SK-N-DZ (cell line): ENCODE measurements at regions not wholly inside any gene's neighbourhood (a gene's known extent, or its start where the extent isn't known, plus 50 kb on each side); places are given as distances from the start of the nearest gene placed in this dataset.

Experiments used
- DNase-seq: peaks from one replicate; pipeline ENCODE4 v3.0.0-alpha.2; 2015; ENCODE audit warnings: low spot score

DNA sequence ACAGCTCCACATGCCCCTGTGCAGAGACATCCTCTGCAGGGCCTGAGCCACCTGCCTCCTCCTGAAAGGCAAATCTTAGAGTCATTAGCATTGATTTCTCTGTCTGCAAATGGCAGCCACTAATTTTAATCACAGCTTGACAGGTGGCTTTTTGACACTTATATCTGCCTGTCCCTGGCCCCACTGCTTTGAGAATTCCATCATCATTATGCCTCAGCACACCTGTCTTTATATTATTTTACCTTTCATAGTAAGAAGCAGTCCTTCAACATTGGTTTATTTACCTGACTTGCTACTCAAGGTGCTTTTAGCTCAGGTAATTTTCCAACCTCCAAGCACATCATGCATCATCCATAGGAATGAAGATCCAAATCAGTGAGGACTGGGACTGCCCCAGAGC lies 451.3 kb downstream of the MTRR start:
- DNase-seq = no peak

DNA sequence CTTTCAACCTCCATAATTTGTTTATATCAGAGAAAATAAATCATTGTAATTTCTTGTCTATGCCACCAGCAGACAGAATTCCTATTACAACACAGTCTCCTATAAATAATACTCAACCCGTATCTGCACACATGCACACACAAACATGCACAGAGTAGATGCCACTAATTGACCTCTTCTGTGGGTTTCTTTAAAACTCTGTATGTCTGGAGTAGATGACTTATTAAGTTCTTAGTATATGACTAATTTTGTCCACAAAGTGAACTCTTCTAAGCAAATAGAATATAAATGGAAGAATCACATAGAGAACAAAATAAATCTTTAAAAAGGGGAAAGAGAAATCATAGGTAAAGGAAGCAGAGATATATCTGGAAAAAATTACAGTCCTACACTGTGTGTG lies 452.3 kb downstream of the MTRR start:
- no peak for DNase-seq

DNA sequence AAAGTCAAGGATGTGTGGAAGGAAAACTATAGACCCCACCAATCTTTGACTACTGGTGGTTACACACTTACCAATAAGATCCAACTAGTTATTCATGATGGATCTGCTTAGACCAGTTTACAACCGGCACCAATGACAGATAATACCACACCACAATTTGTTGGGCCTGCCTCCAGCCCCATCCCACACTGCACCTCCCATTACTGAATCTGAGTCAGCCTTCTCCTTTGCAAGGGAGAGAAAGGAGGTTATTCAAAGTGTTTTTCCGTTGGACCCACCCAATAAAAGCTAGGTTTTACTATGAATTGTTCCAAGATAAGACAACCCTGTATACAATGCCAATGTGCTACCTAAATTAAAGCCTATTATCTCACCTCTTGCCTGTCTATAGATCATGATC lies 453.5 kb downstream of the MTRR start:
- no peak for DNase-seq

DNA sequence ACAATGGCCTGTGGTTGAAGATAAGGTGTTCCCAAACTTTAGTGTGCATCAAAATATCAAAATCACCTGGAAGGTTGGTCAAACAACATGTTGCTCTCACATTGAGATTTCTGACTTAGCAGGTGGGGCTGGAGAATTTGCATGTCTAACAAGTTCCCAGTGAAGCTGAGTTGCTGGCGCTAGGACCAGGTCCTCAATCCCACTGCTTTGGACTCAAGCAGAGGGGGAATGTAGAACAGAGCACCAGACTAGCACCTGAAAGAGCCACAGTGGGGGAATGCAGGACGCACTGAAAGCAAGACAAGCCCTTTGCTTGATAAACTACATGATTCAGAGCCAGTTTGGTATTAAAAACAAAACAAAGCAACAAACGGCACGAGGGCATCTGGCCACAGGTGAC lies 458.1 kb downstream of the MTRR start:
- DNase-seq = no peak

DNA sequence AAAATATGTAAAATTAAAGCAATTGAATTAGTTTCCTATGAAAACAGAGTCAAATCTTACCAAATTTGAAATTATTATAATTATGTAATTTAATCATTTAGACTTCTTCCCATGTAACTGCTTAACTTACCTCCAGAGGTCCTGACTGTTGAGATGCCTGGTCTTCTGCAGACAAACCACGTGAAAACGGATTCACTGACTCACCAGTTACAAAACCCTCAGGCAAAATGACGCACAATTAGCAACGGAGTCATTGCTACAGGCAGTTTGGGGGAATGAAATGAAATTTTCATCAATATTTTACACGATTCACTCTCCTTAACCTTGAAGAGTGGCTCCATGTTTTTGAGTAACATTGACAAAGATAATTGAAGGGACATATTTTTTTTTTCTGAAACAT lies 460.8 kb downstream of the MTRR start:
- DNase-seq = no peak

DNA sequence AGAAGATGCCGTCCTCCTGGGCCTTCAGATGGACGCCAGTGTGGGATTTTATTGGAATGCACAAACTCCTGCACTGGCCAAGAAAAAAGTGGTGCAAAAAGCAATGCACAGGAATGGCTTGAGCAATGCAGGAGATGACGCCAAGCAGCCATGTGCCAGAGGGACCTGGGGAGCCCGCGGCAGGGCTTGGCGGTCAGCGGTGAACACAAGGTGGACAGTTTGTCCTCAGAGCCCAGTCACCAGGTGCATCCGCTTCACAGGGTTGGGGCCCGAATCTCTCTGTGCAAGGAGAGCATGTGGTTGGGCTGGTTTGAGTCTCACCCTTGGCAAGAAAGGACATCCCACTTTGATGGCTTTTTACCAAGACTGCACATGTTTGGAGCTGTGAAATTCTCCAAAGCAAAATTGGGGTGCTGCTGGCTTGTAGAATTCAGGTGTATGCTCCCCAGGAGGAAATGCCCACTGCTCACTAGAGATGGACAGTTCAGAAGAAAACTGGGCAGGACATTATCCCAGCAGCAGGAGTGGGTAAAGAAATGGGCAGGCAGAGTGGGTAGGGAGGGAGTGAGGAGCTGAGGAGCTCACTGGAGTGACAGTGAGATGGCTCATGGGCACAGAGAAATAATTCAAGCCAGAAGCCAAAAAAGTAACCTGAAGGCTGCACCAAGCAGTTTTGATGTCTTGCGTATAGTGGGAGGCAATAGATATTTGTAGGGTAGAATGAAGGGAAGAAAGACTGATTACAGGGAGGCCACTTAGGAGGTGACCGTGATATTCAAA lies 463.9 kb downstream of the MTRR start:
- DNase-seq = no peak

DNA sequence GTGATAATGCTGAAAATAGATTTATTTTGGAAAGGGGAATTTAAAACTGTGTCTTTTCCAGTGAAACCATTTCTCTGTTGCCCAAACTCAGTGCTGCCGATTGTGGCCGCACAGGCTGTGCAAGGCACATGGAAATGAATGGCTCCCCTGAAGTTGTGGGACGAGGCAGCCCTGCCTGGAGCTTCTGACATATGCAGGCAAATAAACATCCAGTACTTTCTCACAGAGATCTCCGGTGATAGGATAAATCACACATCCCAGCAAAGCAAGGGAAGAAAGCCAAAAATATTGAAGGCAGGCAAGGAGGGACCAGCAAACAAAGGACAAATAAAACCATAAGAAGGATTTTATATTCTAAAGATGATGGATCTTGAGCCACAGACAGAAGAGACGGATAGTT lies 464.5 kb downstream of the MTRR start:
- DNase-seq = no peak

DNA sequence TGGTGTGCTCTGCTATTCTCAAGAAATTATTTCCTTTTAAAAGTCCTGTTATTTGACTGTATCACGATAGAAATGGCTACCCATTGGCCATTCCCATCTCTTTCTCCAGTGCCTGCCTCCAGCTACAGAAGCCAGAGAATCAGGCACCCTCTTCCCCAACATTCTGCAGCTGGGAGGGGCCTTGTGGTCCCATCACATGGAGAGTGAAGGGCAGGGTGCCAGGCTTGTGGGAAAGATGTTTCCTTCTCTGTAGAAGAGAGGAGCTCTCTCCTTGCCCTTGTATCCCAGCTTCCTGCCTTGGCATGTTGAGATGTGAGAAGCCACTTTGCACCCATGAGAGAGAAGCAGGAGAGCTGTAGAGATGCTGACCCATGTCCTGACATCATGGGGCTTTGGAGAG lies 465.0 kb downstream of the MTRR start:
- DNase-seq = no peak

DNA sequence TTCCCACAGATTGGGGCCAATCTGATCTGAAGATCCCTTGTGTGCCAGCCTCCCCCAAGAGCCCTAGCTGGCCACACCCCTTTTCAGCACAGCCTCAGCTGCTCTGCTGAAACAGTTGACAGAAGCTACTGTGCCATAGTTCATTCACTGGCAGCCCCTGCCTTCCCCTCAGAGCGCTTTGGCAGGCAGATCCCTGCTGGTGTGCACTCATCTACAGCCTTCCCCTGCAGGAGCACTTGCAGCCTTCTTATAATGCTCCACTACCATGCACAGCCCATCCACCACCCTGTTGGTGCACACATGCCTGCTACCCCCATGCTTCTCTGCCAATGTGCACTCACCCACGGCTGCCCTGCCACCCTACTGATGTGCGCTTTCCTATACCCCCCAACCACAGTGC lies 471.3 kb downstream of the MTRR start:
- no peak for DNase-seq

DNA sequence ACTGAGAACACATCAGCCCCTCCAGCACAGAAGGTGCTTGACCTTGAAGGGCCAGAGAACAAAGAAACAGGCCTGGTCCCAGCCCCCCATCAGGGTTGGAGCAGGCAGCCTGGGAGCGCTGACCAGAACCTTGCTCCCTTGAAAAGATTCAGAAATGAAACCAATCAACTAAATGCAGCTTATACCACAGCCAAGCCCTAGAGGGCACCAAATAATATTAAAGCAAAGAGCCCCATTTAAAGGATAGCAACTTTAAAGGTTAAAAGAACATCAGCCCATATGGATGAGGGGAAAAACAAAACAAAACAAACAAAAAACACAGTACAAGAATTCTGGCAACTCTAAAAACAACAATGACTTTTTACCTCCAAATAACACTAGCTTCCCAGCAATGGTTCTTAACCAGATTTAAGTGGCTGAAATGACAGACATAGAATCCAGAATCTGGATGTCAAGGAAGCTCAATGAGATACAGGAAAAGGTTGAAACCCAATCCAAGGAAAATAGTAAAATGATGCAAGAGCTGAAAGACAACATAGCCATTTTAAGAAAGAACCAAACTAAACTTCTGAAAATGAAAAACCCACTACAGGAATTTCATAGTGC lies 471.9 kb downstream of the MTRR start:
- no peak for DNase-seq

DNA sequence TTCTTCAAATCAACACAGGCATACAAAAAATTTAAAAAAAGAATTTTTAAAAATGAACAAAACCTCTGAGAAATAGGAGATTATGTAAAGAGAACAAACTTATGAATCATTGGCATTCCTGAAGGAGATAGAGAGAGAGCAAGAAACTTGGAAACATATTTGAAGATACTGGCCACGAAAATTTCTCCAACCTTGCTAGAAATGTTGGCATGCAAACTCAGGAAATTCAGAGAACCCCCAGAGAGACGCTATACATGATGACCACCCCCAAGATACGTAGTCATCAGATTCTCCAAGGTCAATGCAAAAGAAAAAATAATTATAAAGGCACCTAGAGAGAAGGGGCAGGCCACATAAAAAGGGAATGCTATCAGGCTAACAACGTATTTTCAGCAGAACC lies 472.5 kb downstream of the MTRR start:
- DNase-seq = no peak

DNA sequence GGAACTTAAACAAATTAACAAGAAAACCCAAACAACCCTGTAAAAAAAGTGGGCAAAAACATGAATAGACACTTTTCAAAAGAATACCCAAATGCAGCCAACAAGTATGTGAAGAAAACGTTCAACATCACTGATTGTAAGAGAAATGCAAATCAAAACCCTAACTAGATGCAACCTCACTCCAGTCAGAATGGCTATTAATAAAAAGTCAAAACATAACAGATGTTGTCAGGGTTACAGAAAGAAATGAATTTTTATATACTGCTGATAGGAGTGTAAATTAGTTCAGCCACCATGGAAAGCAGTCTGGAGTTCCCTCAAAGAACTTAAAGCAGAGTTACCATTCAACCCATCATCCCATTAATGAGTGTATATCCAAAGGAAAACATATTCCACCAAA lies 479.0 kb downstream of the MTRR start:
- DNase-seq = no peak

DNA sequence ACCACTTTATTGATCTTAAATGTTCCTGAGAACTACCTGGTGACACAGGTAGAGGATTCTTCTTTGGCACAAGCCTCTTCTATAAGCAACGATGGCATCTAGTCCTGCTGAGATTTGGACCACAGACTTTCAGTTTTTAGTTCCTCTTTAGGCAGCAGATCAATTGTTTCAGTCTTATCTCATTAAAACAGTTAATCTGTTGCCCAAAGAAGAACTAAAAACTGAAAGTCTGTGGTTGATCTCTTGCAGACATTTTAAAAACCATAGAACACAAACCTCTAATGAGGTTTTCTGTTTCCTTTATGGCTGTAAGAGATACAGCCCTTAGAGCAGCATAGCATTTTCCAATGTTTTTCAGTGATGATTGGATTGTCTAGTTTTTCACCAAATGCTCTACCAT lies 480.9 kb downstream of the MTRR start:
- DNase-seq = no peak

DNA sequence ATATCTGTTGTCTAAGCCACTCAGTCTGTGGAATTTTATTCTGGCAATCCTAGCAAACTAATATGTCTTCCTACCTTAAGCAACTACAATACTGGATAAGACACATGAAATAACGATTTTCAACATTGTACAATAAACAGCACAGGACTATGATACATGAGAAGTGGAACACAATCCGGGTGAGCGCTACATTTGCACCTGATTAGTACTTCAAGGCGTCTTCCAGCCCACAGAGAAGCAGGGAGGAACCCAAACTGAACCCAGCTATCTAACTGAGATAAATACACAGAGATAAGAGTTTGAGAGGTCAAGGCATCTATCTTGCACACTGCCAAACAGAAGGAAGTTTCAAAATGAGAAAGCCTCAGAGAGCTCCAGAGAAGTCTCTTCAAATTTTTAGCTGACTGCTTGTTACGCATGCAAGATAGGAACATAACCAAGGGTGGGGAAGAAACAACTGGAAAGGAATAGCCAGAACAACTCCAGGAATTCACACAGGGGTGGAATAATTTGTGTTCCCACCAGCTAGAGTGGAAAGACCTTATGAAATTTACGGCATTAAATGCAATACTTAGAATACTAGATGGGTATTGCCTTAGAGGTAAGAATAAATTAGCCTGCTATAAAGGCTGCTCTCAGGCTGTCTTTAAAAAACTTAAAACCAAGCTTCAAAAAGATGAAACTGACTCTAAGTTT lies 481.8 kb downstream of the MTRR start:
- DNase-seq = no peak

DNA sequence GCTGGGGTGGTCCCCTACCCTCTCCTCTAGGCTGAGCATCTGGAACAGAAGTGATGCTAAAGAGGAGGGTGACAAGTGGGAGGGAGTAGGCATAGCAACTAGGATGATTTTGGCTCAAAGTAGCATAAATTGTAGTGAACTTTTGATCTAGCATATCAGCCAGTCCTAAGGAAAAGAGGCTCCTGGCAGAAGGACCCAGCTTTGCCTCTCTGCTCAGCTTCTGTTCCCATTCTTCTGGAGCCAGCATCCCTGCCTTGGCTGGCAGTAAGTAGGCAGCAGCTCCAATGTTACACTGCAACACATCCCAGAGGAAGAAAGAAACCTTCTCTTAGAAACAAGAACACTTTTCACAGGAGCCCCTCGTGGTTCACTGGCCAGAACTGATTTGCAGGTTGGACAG lies 487.0 kb downstream of the MTRR start:
- DNase-seq = no peak

DNA sequence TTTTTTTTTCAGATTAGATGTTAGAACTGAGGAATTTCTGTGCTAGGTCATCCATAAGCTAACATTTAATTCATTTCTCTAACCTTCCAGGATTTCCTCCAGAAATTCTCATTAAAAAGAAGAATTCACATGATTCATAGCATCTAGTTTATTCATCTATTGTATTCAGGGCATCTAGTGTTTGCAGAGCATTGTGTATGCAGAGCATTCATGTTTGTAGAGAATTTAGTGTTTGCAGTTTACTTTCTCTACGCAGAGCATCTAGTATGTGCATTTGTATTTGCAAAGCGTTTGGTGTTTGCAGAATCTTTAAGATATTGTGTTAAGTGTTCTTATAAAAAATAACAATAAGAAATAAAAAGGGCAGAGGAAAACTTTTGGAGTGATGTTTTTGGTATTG lies 491.1 kb downstream of the MTRR start:
- no peak for DNase-seq

DNA sequence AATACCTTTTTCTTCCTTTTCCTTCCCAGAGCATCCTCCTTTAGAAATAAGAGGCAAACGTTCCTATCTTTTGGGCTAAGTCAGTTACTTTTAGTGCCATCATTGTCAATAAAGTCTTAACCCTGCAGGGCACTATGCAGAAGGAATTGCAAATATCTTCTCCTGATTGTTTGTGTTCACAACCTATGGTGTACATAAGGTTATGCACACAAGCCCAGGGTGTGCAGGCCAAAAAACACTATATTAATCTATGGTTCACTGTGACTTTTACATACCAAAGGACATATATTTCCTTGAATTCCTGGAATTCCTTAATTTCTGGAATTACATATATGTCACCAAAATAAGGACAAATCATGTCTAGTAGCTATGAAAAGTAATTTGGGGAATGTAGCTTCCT lies 493.5 kb downstream of the MTRR start:
- DNase-seq = no peak

DNA sequence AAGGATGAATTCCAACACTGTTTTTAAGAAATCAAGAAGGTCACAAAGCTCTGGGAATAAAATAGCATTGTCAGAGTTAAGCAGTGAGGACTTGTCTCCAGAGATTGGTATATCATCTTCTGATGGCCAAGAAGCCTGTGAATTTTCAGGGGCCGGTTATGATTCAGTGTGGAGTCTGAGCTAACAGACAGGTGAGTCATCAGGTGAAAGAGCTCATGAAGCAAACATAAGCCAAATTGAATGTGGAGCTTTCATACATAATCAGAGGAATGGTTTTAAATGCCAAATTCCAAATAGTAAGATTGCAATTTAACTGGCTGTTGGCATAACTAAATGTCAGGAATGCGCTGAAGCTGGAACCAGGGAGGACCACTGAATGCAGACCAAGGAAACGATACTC lies 494.2 kb downstream of the MTRR start:
- DNase-seq = no peak

DNA sequence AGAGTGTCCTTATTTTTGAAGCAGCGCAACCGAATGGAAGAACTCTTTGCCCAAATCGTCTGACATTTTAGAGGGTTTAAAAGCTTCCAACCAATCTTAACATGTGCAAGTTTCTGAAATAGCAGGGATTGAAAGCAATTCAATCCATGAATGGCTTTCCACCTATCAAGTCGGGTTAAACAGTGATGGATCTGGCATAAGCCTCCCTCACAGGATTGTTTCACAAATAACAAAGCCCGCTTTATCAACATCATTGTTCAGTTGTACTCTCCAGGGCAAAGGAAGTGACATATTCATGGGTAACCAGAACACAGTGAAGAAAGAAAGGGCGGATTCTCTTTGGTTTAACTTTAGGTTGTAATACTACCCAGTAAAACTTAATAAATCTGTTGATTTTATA lies 497.3 kb downstream of the MTRR start:
- no peak for DNase-seq

DNA sequence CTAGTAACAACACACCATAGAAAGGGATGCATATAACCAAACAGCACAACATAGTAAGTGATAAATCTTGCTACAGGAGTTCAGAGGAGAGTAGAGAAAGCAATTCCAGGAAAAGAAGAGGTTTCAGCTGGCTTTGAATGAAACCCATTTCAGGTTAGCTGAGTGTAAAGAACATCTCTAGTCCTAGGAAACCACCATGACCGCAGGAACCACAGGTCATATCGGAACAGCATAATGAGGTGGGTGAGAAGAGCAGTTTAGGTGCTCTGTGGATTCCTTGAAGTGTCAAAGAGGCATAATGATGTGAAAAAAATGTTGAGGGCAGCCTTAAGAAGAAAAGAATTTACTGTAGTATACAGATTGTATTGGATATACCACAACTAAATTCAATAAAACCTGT lies 507.5 kb downstream of the MTRR start:
- no peak for DNase-seq

DNA sequence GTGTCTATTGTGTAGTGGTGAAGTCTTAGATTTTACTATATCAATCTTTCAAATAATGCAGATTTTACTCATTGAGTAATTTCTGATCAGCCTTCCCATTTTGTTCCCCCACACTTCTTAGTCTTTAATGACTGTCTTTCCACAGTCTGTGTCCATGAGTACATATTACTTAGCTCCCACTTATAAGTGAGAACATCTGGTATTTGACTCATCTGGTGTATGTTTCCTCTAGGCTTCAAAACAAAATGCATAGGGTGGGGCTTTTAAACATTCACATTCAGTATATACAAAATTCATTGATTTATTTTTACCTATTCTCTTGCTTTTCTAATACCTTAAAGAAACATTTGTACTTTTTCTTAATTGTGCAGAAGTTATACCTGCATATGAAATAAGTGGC lies 513.0 kb downstream of the MTRR start:
- no peak for DNase-seq

DNA sequence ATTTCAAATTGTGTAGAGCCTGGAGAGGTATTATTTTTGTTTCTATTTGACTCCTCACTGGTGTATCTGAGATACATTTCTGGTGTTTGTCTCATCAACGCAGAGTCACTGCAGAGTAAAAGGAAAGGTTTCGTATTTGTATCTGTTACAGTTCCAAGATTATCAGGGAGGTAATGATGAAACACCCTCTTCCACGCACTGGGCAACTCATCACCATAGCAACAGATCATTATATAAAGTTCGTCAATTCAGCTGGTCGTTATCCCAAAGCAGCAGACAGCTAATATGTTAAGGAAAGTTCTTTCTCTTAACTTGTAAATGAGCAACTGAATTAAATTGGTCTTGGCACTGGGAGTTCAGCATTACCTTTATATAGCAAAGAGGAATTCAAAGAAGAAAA lies 513.5 kb downstream of the MTRR start:
- DNase-seq = no peak

DNA sequence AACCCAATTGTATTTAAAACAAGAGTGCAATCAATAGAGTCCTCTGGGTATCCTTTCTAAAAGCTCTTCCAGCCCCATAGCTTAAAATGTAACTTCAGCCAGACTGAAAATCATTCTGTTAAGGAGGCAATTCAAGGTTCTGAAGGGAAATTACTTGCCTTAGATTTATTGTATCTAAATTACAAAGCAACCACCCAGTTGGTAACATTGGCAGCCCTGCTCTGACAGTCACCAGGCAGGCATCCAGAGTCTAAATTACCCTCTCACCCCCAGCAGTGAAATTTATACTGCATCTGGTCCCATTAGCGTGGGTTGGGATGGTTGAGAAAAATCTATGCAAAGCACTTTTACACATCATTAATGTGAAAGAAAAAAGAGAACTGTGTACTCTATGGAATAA lies 514.7 kb downstream of the MTRR start:
- DNase-seq = no peak
